Sigmoid colon (tissue), 4 donors: ENCODE measurements at regions not wholly inside any gene's neighbourhood (a gene's known extent, or its start where the extent isn't known, plus 50 kb on each side); places are given as distances from the start of the nearest gene placed in this dataset.

ENCODE experiments used
- EP300 ChIP-seq, 4 donors: sonication (generic); formaldehyde crosslinking; IDR thresholded peaks; one replicate each; pipeline ENCODE4 v1.6.1; 2017; ENCODE audit warnings: antibody characterized with exemption in 4 of 4
- POLR2A ChIP-seq, 2 donors: fragments of 450-650 bp; IDR thresholded peaks; one replicate each; pipeline ENCODE4 v1.6.1; 2016; ENCODE audit warnings: antibody characterized with exemption in 2 of 2, mild to moderate bottlenecking in 2 of 2, moderate library complexity in 2 of 2
- TF ChIP-seq, protein P1 (sequence below), 4 experiments: fragments of 450-650 bp in 3 of 4; fragments of 200-600 bp in 1 of 4; IDR thresholded peaks; one replicate each; pipeline ENCODE4 v1.5.1; 2016 to 2019; ENCODE audit warnings: antibody characterized with exemption in 4 of 4, mild to moderate bottlenecking in 3 of 4, moderate library complexity in 2 of 4

DNA sequence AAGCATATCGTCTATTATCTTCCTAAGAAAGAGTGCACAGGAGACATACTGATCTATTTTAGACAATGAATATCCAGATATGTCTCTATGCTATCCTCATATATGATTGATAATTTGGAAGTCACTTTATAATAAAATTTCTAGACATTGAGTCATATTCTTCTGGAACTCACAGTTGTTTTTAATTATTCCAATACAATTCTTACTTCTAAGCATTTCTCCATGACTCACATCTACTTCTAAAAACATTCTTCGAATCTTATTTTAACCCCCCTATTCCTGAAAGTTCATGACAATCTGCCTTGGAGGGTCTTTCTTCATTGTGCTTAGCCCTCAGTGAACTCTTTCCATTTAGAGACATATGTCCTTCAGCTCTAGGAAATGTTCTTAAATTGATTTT, 368.1 kb downstream of the MDFIC start:
- TF ChIP-seq, protein P1, sequence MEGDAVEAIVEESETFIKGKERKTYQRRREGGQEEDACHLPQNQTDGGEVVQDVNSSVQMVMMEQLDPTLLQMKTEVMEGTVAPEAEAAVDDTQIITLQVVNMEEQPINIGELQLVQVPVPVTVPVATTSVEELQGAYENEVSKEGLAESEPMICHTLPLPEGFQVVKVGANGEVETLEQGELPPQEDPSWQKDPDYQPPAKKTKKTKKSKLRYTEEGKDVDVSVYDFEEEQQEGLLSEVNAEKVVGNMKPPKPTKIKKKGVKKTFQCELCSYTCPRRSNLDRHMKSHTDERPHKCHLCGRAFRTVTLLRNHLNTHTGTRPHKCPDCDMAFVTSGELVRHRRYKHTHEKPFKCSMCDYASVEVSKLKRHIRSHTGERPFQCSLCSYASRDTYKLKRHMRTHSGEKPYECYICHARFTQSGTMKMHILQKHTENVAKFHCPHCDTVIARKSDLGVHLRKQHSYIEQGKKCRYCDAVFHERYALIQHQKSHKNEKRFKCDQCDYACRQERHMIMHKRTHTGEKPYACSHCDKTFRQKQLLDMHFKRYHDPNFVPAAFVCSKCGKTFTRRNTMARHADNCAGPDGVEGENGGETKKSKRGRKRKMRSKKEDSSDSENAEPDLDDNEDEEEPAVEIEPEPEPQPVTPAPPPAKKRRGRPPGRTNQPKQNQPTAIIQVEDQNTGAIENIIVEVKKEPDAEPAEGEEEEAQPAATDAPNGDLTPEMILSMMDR (IDR thresholded peaks at IDR 0.05), result no peak
- no peak for TF ChIP-seq EP300 (IDR thresholded peaks at IDR 0.05)
- no peak for TF ChIP-seq POLR2A (IDR thresholded peaks at IDR 0.05)
